Activated CD8-positive, alpha-beta memory T cell treated with anti-CD3 and anti-CD28 coated beads for 1 hour (primary cell): ENCODE measurements at regions not wholly inside any gene's neighbourhood (a gene's known extent, or its start where the extent isn't known, plus 50 kb on each side); places are given as distances from the start of the nearest gene placed in this dataset.
"Not testable (repeated sequence)": the region's sequence is repeated elsewhere in the genome, so short reads cannot be mapped to it uniquely, and the experiment has no call there.

Source experiments
- DNase-seq, 2 donors: peaks; one replicate each; pipeline ENCODE4 v3.0.0-alpha.2; 2020; ENCODE audit warnings: low read depth in 1 of 2; ENCODE audit errors: extremely low read depth in 1 of 2

DNA sequence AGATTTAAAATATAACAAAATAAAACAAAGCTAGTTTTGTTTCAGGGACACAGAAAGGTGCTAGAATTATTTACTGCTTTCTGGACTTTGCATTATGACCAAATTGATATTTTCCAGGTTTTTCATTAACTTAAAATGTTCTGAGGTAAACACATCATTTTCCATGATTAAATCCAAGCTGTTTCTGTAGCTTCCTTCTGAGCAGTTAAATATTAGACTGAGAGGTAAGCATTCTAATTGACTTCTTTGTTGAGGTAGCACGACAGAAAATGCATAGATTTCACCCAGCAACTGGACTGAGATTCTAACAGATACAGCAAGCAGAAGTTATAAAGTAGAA lies 98.3 kb downstream of the BMP4 start:
- DNase-seq, result no peak

DNA sequence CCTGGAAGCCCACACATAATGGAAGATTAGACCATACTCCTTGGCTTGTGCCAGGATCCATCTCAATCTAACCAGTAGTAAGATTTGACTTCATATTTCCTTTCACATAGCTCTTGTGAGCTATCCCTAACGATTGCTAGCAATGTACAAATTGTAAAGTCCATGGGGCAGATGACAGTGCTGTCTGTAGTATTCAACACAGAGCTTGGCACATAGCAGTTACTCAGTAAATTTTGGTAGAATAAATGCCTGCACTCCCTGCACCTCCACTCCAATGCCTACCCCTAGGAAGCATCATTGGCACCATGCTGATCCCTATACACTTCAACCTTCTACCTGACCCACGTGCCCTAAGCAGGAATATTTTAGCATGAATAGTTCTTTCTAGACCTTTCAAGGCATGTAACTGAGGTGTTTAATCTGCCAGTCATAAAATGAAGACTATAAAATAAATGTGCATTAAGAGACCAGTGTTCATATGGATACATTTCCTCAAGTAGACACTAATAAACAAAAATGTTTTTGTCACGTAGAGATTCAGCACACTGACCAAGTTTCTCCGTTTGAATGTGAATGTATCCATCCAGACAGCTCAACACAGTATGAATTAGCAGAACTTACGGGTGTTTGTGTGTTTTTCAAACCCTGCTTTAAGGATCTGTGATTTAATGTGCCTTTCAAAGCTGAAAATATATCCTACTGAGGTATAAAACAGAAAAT lies 98.8 kb downstream of the BMP4 start:
- no peak for DNase-seq

DNA sequence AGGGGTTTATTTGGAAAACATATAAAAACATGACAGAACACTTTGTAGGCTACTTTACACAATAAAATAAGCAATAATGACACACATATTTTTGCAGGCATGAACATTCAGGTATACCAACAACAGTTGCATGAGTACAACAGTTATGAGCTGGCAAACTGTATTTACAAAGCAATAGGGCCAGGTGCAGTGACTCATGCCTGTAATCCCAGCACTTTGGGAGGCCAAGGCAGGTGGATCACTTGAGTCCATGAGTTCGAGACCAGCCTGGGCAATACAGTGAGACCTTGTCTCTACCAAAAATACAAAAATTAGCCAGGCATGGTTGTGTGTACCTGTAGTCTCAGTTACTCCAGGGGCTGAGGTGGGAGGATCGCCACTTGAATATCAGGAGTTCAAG lies 101.1 kb downstream of the BMP4 start:
- no peak for DNase-seq

DNA sequence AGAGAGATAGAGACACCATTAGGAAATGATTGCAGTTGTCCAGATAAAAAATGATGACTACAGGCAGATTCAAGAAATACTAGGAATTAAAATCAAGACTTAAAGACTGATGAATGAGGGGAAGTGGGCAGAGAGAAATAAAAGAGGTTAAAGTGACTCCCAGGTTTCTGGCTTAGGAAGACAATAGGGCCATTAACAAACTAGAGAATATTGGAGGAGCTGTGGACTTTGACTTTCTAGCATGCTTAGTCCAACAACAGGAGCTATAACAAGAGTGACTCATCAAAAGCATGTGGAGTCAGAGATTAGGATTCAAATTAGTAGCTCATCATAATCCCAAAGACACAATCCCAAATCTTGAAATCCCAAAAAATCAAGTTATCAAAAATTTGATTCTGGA lies 101.5 kb downstream of the BMP4 start:
- DNase-seq, result no peak

DNA sequence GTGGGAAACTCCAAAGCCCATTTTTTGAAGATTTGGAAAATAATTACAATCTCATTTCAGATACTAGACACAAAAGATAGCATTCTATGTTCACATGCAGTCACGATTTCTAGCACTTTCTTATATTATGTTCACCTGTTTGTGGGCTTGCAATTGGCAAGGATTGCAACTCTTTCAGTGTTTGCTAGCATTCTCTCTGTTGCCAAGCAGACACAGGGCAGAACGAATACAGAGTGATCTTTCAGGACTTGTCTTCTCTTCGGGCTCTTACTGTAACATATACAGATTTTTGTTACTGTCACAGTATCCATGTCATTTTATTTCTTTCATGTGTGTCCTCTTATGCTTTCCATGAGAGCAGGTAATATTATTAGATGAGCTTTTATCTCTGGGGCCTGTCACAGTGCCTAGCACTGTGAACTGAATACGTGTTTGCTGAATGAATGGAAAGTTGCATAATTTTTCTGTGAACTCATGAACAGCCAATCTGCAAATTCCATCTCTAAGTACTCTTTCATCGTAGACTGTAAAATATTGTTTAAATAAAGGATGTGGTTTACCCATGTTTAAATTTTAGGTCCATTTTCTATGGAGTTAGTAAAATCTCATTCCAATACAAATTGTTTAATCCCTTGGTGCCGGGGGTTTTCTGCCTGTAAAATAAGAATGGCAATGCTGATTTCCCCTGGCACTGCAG lies 105.1 kb downstream of the BMP4 start:
- no peak for DNase-seq

DNA sequence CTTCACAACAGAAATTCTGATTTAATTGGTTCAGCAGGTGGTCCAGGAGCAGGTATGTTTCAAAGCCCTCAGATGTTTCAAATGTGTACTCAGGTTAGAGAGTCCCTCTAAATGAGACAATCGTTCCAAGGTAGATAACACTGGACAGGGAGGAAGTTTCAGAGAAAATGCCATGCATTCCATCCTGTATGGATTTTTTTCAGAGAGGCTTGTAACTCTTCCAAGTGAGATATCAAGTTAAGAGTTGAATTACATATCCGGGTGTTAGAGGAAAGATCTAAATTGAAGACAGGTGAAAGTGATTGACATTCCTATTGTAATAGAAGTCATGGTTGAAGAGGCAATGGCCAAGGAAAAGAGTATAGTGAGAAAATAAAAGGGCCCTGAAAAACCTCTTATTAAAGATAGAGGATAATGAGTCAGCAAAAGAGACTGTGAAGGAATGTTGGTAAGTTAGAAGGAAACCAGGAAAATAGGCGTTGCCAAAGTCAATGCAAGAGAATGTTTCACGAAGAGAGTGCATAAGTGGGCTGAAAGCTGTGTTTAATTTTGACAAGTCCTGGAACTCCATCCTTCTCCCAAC lies 105.8 kb downstream of the BMP4 start:
- DNase-seq, result no peak

DNA sequence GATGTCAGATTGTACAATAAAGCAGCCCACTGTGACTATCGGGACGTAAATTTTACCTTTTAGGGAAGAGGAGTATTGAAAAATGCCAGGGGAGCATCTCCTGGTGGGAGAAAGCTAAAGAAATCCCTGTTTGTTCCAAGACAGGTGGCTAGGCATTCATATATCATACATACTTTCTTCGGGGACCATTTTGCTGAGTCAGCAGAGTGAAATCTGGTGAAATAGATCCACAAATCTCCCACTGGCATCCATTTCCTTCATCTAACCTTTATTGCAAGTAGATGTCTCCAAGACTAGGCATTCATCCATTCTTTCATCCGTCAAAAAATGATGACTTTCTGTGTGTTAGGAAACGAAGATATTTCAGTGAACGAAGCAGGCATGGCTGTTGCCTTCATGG lies 107.1 kb downstream of the BMP4 start:
- DNase-seq, result no peak

DNA sequence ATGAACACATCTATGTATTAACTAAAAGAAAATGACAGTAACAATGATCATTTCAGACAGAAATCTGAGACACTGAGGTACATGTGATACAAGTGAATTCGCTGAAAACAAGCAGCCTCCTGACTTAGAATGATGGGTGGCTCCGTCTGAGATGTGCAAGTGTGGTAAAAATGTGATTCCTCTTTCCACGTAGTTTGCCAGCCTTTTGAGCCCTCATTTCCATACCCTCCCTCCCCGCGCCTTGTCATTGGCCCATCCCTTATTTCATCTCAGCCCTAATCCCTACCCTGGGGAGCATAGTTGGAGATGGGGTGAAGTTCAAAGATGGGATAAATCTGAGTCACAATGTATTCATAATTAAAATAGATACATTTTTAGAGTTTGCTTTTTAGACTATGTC lies 107.8 kb downstream of the BMP4 start:
- no peak for DNase-seq

DNA sequence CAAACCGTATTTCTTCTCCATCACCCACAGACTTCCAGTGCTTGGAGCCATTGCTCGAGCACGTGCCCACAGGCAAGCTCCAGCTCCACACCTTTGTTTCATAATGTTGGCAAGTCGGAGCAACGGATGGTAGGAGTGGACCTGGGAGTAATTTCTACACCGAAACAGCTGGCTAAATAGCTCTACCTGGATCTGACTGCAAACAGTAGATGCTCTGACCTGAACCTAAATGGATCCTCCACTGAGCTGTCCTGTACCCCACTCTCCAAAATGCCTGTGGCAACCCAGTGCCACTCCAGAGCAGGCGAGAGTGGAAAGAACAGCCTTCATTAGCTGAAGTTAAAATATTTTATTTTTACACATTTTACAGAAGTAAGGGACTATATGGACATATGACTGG lies 108.7 kb downstream of the BMP4 start:
- DNase-seq, result no peak

DNA sequence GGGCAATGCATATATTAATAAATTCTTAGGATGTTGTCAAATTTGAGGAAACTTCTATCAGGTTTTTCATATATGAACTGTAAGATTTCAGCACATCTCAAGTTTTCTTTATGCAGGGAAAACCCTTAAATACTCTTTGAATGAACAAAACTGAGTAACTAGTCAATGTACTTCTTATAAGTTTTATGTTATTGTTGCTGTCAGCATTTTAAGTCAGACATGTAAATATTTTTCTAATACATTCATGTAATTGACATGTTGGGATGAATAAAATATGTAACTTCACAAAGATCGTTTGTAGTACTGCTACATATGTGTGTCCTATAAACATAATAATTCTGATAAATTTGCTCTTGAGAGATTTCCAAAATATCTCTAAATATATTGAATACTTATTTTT lies 109.6 kb downstream of the BMP4 start:
- DNase-seq, result no peak

DNA sequence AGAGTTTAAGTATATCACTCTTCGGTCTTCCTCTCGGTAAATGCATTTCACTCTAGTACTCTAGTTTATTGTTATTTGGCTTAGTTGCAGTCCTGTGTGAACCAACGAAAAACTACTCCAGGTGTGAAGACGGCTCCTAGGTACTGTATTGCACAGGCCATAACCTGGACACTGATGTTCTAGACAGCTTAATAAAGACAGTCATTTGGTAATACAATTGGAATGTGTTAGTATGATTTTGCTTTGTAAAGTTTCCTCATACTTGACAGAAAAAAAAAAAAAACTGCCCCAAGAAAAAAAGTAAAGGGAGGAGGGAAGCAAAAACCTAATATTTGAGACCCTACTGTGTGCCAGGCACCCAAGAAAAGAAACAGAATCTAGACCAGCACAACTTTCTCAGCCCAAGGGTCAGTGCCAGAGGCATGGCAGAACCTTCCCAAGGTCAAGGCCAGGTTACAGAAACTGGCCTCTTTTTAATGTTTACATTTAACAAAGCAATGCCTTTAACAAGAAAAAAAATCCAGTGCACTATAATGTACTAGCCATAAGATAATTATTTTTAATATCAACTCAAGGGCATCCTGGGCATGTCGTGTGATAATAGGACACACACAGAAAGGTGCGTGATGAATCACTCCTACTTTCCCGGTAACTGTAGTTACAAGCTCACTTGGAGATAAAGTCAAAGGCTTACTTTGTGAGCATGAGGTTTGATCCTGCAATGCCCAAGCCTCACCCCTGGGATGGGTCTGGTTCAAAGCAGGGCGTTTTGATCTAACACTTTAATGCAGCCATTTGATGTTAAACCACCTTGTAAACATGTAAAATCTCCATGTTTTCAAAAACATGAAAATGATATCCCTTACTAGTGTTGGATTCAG lies 110.6 kb downstream of the BMP4 start:
- DNase-seq, result no peak

DNA sequence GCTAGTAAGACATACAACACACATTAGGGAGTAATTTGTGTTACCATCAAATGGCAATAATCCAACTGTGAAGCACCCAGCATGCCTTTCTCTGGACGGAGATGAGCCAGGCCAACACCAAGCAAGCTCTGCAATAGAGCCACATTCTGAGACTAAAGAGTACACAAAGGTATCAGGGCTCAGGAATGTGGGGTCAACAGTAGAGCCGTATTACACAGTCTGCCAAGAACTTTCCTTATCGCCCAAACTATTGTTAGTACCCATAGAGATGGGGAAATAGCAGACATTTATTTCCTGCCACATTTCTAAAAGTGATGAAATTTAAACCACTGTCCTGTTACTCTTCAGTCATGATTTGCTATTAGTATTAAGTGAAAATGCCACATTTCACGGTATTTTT lies 113.7 kb downstream of the BMP4 start:
- DNase-seq, result no peak

DNA sequence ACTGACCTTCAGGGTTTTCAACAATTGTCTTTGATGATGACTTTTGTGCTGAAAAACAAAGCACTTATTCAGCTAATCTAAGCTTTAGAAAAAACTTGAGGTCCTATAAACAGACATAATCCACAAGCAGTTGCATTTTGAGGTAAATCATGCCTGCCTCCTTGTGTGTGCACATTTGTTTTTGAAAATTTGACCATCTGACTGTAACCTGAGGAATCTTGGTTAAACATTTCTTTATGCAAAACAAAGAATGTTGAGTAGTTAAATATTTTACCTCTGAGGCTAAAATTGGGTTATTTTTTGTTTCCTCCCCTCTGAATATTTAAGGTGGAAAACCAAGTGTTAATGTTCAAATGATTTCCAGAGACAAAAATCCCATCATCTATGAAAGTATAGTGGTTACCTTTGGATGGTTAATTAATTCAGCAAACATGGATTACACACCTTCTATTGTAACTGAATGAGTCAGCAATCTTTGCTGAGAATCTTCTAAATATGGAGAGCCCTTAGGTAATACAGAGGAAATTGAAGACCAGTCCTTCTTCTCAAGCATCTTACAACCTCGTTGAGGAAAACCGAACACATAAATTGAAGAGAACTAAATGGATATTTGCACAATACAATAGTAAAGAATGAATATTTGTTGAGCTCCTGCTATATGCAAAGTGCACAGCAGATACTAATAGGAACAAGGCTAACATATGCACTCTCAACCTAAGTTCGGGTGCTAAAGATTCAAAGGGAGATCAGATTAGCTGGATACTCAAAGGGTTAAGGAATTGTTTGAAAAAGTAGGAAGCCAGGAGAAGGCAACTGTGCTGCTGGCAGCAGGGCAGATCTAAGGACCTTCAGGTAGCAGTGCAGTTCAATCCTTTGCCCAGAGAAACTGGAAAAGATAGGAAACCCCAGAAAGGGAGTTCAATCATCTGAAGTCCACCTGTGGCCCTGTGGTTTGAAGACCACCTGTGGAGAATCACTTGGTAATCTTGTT lies 115.2 kb downstream of the BMP4 start:
- DNase-seq, result no peak

DNA sequence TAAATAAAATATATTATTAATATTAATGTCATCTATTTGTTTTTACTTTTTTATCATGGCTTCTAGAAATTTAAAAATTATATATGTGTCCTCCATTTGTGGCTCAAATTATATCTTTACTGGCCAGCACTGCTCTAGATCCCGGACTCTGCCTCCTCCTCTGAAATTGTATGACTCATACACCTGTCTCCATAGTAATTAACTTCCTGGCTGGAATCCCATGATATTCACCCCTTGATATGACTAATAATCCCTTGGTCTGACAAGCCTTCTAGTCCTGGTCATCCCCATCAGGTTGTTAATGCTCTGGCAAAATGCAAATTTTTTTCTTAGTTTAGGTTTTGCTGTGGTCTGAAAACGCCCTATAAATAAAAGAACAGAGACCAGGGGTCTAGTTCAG lies 116.2 kb downstream of the BMP4 start:
- DNase-seq, result no peak

DNA sequence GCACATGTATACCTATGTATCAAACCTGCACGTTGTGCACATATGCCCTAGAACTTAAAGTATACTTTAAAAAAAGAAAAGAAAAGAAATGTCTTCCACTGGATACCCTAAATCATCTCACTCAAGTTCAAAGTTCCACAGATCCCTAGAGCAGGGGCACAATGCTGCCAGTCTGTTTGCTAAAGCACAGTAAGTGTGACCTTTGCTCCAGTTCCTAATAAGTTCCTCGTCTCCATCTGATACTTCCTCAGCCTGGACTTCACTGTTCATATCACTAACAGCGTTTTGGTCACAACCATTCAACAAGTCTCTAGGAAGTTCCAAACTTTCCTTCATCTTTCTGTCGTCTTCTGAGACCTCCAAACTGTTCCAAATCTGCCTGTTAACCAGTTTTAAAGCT lies 118.3 kb downstream of the BMP4 start:
- no peak for DNase-seq

DNA sequence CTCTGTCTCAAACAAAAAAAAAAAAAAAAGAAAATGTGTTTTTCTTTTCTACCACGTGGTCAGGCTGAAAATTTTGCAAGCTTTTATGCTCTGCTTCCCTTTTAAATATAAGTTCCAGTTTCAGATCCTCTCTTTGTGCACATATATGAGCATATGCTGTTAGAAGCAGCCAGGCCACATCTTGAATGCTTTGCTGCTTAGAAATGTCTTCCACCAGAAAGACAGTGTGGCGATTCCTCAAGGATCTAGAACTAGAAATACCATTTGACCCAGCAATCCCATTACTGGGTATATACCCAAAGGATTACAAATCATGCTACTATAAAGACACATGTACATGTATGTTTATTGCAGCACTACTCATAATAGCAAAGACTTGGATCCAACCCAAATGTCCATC lies 119.0 kb downstream of the BMP4 start:
- not testable (repeated sequence) for DNase-seq

DNA sequence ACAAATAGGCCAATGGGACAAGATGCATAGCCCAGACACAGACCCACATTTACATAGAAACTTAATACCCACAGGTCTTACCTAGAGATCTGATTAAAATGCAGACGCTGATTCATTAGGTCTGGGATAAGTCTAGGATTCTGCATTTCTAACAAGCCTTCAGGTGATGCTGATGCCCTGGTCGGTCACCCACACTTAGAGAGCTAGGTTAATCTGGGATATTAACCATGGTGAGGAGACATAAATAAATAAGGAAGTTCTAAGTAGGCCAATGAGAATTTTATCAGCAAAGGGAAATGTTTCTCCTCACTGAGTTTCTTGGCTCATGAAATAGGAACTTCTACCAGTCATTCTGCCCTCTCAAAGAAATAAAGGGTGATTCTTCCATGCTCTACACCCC lies 120.1 kb downstream of the BMP4 start:
- no peak for DNase-seq

DNA sequence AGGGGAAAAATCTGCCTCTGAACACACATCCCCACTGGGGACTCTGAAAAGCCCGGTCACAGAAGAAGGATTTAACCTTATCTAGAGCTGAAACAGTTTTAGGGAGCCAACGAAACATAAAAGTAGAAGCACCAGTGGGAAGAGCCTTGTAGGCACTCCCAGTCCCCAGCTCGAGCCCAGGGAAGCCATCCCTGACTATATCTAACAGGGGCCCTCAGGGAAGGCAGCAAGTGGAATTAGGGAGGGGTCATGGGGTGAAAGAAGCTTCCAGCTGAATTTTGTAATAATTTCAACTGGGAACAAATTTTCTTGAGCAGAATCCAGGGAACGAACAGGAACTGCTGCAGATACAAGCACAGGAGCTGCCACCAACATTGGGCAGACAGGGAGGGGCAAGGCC lies 127.8 kb downstream of the BMP4 start:
- no peak for DNase-seq

DNA sequence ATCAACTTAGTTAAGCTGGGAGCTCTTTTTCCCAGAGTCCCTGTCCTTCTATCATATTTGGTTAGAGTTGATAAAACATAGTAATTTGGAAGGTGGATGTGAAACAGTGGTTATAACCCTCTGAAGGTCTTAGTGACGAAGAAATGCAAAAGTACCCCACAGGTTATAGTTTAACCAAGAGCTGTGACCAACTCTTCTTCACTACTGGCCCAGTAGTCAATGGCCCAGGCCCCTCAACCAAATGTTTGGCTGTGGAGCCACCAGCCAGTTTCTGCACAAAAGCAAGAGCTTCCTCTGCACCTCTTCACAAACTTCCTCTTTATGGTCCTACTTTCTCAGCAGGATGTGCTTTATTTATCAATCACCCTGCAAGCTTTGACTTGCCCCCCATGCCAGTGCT lies 132.6 kb downstream of the BMP4 start:
- no peak for DNase-seq

DNA sequence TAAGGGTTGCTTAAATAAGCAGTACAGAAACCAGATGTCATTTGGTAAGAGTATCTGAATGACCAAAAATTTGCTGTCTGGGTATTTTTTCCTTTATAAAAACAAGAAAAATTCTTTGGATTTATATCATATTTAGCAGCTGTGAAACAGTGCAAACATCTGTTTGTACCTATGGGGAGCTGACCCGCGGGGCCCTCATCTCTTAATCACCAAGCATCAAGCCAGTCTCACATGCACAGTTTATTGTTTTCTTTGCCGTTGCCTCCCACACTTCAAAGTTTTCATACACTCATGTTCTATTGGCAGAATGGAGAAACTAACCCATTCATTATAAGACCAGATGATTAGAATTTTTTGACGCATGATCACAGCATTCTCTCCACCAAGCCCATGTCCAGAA lies 142.2 kb downstream of the BMP4 start:
- no peak for DNase-seq
